Keratinocyte (primary cell): ENCODE measurements at regions not wholly inside any gene's neighbourhood (a gene's known extent, or its start where the extent isn't known, plus 50 kb on each side); places are given as distances from the start of the nearest gene placed in this dataset.

Experiments
- DNase-seq: peaks from one replicate; pipeline ENCODE4 v3.0.0-alpha.2; 2011; ENCODE audit warnings: low read depth, missing footprints, low spot score
- FAIRE-seq: peaks from 2 replicates; lab custom pipeline; 2011; peaks lifted over from hg19 to GRCh38; lab: Jason Lieb, UNC
- H2AFZ ChIP-seq: 2 replicates; pipeline ENCODE4 v1.6.0; 2012; ENCODE audit warnings: low read length, control low read depth, inconsistent platforms; ENCODE audit not compliant: control insufficient read depth
- H3K27ac ChIP-seq: 2 replicates; pipeline ENCODE4 v1.5.1; 2011; ENCODE audit warnings: low read length; ENCODE audit not compliant: control insufficient read depth, insufficient read depth
- H3K27me3 ChIP-seq: 3 replicates; pipeline ENCODE4 v1.6.0; 2011; ENCODE audit warnings: low read length; ENCODE audit not compliant: control insufficient read depth, insufficient read depth; ENCODE audit errors: extremely low read depth
- H3K36me3 ChIP-seq, 2 experiments: 2 replicates in 1 of 2; 3 replicates in 1 of 2; pipeline ENCODE4 v1.5.1; 2011; ENCODE audit warnings: low read length in 2 of 2, mild to moderate bottlenecking in 1 of 2; ENCODE audit not compliant: control insufficient read depth in 2 of 2, insufficient read depth in 2 of 2; ENCODE audit errors: extremely low read depth in 1 of 2
- H3K4me1 ChIP-seq: 3 replicates; pipeline ENCODE4 v1.5.1; 2011; ENCODE audit warnings: low read length; ENCODE audit not compliant: control insufficient read depth, insufficient read depth; ENCODE audit errors: extremely low read depth
- H3K4me2 ChIP-seq: 3 replicates; pipeline ENCODE4 v1.6.0; 2011; ENCODE audit warnings: low read depth, low read length; ENCODE audit not compliant: control insufficient read depth, insufficient read depth; ENCODE audit errors: extremely low read depth
- H3K4me3 ChIP-seq, 3 experiments: fragments of 200-600 bp in 1 of 3; sonication (generic) in 1 of 3; 2 replicates in 2 of 3; 3 replicates in 1 of 3; pipeline ENCODE4 v1.5.1; 2011 to 2016; ENCODE audit warnings: low read length in 3 of 3, mild to moderate bottlenecking in 3 of 3, control low read depth in 2 of 3, inconsistent platforms in 1 of 3, low read depth in 1 of 3, mixed read lengths in 1 of 3, mixed run types in 1 of 3, moderate library complexity in 1 of 3; ENCODE audit not compliant: control insufficient read depth in 2 of 3, insufficient read depth in 2 of 3; ENCODE audit errors: extremely low read depth in 1 of 3
- H3K79me2 ChIP-seq: 2 replicates; pipeline ENCODE4 v1.6.0; 2012; ENCODE audit warnings: low read length; ENCODE audit not compliant: control insufficient read depth, insufficient read depth
- H3K9ac ChIP-seq: 3 replicates; pipeline ENCODE4 v1.6.0; 2011; ENCODE audit warnings: low read length; ENCODE audit not compliant: control insufficient read depth, insufficient read depth; ENCODE audit errors: extremely low read depth
- H3K9me1 ChIP-seq: 3 replicates; pipeline ENCODE4 v1.6.0; 2011; ENCODE audit warnings: low read length; ENCODE audit not compliant: control insufficient read depth, insufficient read depth; ENCODE audit errors: extremely low read depth
- H3K9me3 ChIP-seq: 2 replicates; pipeline ENCODE4 v1.5.1; 2012; ENCODE audit warnings: low read depth, low read length; ENCODE audit not compliant: control insufficient read depth
- H4K20me1 ChIP-seq: 3 replicates; pipeline ENCODE4 v1.6.0; 2011; ENCODE audit warnings: low read length; ENCODE audit not compliant: control insufficient read depth, insufficient read depth; ENCODE audit errors: extremely low read depth
- CTCF ChIP-seq, 3 experiments: IDR thresholded peaks in 1 of 3; conservative IDR thresholded peaks in 1 of 3; optimal IDR thresholded peaks in 1 of 3; 2 replicates in 2 of 3; 3 replicates in 1 of 3; pipeline versions ENCODE3 to v1.5.1; 2011; ENCODE audit warnings: low read length in 3 of 3, mild to moderate bottlenecking in 3 of 3, moderate library complexity in 2 of 3, control low read depth in 1 of 3, inconsistent platforms in 1 of 3; ENCODE audit not compliant: insufficient read depth in 2 of 3; ENCODE audit errors: extremely low read depth in 1 of 3
- EZH2 ChIP-seq: IDR thresholded peaks from one replicate; pipeline ENCODE4 v1.6.1; 2012; ENCODE audit warnings: inconsistent platforms, mild to moderate bottlenecking, low read length, moderate library complexity
- dilution Hi-C: fragments of 300-500 bp; cut with MboI; formaldehyde crosslinking; loops from one replicate; pipeline ENCODE4 v1.7.0; 2020; ENCODE audit warnings: low sequenced_read_pairs; ENCODE audit not compliant: extremely low pct_ligation_motif_present

- peaks cover 19% of the 10 kb centered on the region for H3K9me3 ChIP-seq
- no peak overlapping the region for H3K4me2 ChIP-seq
- H3K9me1 ChIP-seq = no peaks in the 10 kb centered on the region
- dilution Hi-C loops = no loop called here
- no peaks in the 10 kb centered on the region for H3K79me2 ChIP-seq
- no peak overlapping the region for H3K9ac ChIP-seq
- FAIRE-seq = no peak
- no peak for DNase-seq
- no peaks in the 10 kb centered on the region for H3K36me3 ChIP-seq
- TF ChIP-seq EZH2 (no peak), CTCF (optimal IDR thresholded peaks at IDR 0.05 in 1 of 3, IDR thresholded peaks at IDR 0.05 in 1 of 3, conservative IDR thresholded peaks at IDR 0.05 in 1 of 3; ENCODE audit: extremely low read depth in 1 of 3, insufficient read depth in 2 of 3, low read length in 3 of 3) (no peak)
- no peak overlapping the region for H2AFZ ChIP-seq
- no peaks in the 10 kb centered on the region for H4K20me1 ChIP-seq
- H3K27me3 ChIP-seq = no peaks in the 10 kb centered on the region
- no peak overlapping the region for H3K4me3 ChIP-seq
- no peak overlapping the region for H3K27ac ChIP-seq
- no peaks in the 10 kb centered on the region for H3K4me1 ChIP-seq
Observed at GRCh38 chr22:48301421-48301820, 1526.3 kb downstream of the BRD1 start.

- Histone ChIP-seq H3K9ac (no peak overlapping the region), H3K79me2 (no peaks in the 10 kb centered on the region), H3K36me3 (no peaks in the 10 kb centered on the region), H3K4me1 (no peaks in the 10 kb centered on the region), H2AFZ (no peak overlapping the region), H3K27ac (no peak overlapping the region), H3K9me1 (no peaks in the 10 kb centered on the region), H3K9me3 (peaks cover 18% of the 10 kb centered on the region), H3K27me3 (no peaks in the 10 kb centered on the region), H4K20me1 (no peaks in the 10 kb centered on the region), H3K4me2 (no peak overlapping the region), H3K4me3 (no peak overlapping the region)
- DNase-seq (no peak), FAIRE-seq (no peak)
- dilution Hi-C loops = no loop called here
- TF ChIP-seq EZH2 (no peak), CTCF (optimal IDR thresholded peaks at IDR 0.05 in 1 of 3, IDR thresholded peaks at IDR 0.05 in 1 of 3, conservative IDR thresholded peaks at IDR 0.05 in 1 of 3; ENCODE audit: extremely low read depth in 1 of 3, insufficient read depth in 2 of 3, low read length in 3 of 3) (no peak)
Observed at GRCh38 chr22:48300877-48301276, 1526.8 kb downstream of the BRD1 start.
